ENCODE measurements at regions not wholly inside any gene's neighbourhood (a gene's known extent, or its start where the extent isn't known, plus 50 kb on each side); places are given as distances from the start of the nearest gene placed in this dataset.

DNA sequence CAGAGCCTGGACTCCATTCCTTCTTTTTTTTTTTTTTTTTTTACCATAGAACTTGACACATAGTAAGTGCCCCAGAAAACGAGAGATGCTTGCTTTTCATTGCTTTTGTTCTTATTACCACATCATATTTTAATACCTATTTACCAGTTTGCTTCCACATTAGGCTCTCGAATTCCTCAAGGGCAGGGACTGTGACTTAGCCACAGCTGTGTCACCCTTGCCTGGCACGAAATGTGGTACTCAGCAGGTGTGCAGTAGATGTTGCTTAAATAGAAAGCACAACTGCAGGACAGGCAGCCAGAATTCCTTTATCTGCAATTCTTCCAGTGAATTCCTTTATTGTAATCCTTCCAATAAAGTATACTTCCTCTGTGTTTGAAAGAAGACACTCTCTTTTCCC lies 393.0 kb downstream of the HAPSTR1 start:
- no peak for DNase-seq

DNA sequence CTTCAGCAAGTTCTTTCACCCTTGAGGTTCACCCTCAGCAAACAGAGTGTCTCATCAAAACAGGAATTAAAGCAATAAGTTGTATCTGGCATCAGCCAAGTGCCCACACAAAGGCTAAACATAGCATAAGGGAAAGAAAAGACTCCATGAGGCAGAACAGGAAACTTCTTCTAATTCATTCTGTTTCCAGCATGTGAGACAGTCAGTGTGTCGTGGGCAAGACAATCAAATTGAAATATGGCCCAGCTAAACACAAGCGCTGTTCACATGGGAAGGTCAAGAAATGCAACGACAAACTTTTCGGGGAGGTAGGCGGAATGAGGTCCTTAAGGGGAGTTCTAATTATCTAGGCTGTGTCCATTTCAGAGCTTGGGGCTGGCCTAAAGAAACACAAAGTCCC lies 393.4 kb downstream of the HAPSTR1 start:
- no peak for DNase-seq

DNA sequence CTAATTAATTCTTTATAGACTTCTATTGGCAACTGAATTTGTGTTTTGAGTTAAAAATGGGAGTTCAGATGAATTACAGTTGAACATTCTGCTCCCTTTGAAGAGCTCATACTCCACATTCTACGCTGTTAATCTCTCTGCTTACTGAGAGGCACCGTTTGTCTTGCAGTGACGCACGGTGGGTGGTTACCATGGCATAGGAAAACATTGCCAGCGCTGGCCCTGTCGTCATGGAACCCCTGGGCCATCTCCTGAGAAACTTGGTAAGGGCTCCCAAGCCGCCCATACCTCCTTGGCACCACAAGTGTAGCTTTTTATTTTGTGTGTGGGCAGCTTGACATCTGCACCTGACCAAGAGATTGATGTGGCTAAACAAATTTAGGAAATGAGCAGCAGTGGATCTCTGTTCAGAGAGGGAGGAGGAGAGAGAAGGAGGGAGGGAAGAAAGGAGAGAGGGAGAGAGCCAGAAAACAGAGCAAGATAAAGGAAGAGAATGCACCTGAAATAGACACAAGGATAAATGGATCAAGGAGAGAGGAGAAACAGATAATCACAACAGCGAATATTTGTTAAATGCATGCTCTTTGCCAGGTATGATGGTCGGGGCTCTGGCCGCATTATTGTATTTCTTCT lies 398.5 kb downstream of the HAPSTR1 start:
- no peak for DNase-seq

DNA sequence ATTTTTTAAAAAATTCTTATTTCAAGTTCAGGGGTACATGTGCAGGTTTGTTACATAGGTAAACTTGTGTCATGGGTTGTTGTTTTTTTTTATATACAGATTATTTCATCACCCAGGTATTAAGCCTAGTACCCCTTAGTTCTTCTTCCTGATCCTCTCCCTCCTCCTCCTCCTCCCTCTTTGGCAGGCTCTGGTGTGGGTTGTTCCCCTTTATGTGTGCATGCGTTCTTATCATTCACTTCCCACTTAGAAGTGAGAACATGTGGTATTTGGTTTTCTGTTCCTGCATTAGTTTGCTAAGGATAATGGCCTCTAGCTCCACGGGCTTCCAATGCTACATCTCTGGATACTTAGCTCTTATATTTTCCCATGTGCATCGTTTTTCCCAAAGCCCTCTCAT lies 404.4 kb downstream of the HAPSTR1 start:
- DNase-seq, result no peak

DNA sequence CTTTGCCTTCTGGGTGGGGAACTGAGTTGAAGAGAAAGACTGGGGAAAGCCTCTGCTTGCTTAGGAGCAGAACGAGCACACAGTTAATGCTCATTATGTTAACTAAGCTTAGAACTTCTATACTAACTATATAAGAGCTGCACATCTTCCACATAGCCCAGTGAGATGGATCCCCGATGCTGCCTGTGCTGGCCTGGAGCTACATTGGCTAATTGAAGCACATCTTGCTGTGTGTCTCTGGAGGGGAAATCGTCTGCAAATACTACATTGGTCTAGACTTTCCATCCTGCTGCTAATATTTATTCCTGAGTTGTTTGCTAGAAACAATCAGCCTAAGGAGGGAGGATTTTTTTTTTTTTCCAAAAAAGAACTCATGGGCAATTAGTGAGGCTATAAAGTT lies 406.3 kb downstream of the HAPSTR1 start:
- no peak for DNase-seq

DNA sequence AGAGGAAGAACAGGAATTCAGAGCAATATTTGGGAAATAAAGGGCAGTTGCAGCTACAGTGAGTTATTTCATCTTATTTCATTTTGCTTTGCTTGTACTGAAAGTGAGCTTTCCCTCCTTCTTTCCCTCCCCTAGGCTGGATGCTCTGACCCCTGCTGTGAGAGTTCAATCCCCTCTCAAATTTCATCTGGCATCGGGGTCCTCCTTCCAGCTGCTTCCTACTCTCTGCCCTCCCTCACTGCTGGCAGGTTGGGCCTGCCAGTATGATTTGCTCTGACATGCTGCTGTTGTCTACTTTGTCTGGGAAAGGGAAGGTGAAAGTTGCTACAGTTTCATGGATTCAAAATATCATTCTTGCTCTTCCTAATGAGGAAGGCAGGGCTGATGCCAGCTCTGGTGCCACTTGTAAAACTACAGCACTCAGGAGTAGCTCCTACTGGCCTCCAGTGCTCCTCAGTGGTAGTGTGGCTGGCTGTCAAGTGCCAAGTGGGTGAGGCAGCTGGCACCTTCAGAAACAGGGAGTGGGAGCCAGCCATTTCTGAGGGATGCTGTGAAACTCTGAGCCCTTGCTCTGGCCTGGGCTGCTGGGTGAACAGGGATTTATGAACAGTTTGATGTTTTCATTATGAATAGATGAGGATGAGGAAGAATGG lies 408.6 kb downstream of the HAPSTR1 start:
- DNase-seq, result no peak

DNA sequence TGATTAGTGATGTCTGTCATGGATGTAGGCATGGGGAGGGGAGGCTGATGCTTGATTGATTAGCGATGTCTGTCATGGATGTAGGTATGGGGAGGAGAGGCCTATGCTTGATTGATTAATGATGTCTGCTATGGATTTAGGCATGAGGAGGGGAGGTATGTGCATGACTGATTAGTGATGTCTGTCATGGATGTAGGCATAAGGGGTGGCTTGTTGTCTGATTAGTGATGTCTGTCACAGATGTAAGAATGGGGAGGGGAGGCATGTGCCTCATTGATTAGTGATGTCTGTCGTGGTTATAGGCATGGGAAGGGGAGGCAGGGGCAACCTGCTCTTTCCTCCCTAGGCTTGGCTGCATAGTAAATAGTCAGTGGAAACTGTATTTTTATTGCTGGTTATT lies 409.4 kb downstream of the HAPSTR1 start:
- no peak for DNase-seq

DNA sequence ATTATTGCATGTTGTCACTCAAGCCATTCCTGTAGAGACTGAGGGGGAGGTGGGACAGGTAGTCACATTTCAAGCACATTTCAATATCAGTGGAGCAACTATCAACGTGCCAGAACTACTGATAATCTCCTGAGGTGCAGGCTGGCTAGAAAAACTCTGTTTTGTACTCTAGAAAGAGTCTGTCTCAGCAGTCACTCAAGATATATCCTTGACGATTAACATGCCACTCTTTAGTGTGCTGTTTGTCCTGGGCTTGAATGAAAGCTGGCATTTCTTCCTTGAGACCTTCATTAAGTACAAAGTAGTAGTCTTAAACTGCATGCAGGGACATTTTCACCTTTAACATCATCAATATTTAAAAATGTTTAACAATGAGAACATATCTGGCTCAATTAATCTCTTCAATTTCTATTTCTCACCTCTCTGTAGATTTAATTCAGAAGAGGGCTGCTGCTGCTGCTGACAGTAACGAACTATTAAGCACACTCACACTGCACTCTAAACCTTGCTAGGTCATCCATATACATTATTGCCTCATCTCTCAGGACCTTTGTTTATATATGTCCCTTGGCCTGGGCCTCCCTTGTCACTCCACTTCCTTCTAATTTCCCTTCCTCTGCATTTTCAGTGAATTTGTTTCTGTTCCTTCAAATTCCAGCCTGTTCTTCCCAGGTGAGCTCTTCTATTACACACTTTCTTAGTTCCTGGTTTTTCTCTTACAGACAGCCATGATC lies 412.0 kb downstream of the HAPSTR1 start:
- DNase-seq, result no peak

DNA sequence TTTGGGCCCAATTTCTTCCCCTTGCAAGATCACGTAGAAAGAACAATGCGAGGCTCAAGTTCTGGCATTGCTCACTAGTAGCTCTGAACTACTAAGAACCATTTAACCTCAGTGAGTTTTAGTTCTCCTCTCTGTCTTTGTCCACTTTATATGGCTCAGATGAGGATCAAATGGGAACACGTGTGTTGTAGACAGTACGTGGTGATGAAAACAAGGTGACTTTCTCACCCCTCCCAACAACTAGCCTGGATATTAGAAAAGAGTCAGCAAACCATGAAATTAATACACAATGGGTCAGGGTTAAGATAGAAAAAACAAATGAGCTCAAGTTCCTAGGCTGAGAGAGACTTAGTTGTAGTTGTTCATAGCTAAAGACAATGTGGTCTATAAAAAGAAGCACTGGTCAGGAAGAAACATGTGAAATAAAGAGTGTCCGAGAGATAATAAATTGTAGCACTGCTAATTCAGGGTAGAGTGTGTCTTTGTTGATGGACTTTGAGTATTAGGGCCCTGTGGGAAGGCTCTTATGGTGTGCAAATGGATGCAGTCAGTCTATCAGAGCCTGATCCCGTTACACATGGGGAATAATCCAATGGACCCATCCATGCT lies 417.0 kb downstream of the HAPSTR1 start:
- DNase-seq, result no peak

DNA sequence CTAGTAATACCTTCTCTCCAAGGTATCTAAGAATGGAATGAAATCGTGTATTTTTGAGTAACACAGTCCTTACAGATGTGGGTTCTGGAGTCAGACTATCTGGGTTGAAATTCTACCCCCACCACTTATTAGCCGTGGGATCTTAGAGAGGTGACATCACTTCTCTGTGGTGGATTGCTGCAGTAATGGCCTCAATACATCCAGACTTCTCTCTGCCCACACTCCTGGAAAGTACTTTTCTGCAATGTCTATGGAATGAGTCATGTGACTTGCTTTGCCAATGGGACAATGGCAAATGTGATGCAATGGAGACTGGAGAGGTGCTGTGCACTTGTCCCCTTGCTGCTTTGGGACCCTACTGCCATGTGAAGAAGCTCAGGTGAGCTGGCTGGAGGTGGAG lies 418.2 kb downstream of the HAPSTR1 start:
- DNase-seq, result no peak

DNA sequence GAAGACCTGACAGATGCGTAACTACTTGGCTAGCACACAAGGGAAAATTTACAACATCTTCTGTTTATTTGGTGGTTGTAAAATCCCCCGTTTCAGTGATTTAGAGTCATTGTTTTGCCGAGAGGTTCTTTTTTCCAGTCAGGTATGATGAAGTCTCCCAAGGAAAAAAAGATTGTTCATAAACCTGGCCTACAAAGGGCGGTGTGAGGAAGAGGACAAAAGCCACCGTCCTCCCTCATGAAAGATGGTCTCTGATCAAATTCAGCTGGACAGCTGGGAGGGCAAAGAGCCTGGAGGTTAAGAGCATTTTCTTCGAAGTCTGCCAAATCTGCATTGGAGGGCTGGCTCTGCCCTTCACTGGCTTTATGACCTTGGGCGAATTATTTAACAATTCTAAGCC lies 419.9 kb downstream of the HAPSTR1 start:
- no peak for DNase-seq

DNA sequence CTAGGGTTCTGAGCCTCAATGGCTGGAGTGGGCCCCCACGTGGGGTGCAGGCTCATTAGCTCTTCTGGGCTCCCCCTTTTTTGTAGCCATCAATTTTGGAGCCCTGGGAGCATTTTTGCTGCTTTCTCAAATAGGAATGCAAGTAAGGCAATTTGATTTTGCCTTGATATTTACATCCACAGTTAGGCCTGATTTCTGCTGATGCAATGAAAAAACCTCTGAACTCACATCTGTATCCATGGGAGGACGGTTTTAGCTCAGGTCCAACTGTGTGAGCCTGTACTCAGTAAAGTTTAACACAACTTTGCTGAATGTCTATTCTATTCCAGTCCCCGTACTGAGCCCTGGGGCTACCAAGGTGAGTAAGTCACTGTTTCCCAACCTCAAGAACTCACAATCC lies 425.0 kb downstream of the HAPSTR1 start:
- DNase-seq, result no peak

DNA sequence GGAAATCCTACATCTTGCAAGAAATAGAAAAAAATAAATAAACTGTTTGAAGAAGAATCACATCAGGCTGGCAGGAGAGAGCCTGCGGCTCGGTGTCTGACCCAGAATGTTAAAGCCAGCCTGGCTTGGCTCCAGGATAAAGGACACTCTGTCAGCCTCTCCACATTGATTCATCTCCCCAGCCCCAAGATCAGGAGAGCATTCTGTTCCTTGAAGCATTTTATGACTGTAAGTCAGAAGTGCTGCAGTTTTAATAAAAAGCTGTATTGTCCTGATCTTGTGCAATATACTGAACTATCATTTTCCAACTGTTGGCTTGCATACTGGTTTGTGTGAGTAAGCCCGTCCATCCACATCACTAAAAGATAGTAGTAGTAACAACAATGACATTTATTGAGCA lies 426.6 kb downstream of the HAPSTR1 start:
- DNase-seq, result no peak

DNA sequence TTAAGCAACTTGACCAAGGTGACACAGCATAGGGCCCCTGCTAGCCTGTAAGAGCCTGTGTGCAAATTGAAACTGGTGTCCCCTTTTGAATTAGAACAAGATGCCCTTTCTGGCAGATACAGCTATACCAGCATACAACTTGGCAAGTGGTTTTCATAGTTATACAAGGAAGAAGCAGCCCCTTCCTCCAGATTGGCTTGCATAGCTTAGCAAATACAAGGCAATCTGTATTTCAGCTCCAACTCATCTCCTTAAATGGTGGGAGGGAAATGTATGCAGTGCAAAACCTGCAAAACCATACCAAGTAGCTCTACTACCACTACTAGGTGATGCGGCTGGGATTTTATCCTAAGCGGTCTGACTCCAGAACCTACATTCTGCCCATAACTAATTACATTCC lies 427.1 kb downstream of the HAPSTR1 start:
- DNase-seq, result no peak

DNA sequence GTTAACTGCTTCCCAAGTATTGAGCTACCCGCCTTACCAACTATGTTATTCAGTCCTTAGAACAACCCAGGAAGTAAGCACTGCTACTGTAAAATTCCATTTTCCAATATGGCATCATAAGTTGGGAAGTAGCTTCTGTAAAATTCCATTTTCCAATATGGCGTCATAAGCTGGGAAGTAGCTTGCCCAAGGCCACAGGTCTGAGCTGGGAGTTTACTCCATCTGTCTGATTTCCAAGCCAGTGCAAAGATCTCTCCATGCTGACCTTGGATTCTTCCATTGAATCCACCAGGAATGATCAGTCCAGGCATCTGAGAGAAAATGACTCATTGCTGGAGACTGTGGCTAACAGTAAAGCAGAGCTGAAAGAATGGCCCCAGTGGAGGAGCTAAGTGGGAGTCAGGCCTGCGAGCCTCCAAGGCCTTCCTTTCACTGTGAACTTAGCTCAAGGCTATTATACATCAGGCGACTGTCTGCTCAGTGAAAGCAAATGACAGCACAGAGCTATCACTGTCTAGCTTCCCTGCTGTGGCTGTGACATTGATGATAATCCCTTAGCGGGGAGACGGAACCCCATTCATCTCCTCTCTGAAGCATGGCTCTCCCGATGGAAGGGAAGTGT lies 430.4 kb downstream of the HAPSTR1 start:
- DNase-seq, result no peak

DNA sequence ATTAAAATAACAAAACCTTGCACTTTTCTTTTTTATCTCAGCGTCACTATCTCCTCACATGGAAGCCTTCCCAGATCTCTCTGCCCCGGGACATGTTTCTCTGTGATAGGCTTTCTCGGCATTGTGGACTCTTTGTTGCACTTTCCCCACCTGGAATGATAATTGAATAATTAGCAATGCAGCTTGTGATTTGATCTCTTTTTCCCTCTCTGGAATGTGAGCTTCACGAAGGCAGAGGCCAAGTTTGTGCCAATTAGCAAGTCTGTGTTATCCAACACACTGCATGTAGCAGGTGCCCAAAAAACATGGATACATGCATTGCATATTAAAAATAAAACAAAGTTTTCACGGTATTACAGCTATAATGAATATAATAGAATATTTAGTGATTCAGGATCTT lies 431.2 kb downstream of the HAPSTR1 start:
- no peak for DNase-seq

DNA sequence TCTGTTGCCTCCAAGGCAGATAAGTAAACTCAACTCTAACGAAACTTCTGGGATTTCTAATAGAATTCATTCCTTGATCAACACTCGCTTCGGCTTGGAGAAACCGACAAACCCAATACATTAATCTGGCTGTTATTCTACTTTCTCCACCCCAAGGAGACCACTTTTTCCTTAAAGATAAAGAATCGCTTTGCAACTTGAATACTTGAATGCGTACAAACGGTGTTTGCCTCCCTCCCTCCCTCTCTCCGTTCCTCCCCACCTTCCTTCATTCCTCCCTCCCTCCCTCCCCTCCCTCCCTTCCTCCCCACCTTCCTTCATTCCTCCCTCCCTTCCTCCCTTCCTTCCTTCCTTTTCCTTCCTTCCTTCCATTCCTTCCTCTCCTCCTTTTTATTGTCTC lies 432.6 kb downstream of the HAPSTR1 start:
- DNase-seq, result no peak

DNA sequence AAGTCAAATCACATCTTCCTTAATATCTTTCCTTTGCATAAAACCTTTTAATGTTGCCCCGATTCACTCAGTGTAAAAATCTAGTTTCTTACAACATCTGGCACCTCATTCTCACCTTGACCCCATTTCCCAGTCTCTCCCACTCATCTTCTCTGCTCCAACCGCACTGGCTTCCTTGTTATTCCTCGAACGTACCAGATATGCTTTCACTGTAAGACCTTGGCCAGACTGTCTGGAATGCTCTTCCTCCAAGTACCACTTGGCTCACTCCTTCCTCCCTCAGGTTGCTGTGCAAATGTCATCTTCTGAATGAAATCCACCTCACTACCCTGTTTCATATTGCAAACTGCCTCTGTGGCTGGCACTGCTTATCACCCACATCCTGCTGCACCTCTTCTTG lies 433.6 kb downstream of the HAPSTR1 start:
- no peak for DNase-seq

DNA sequence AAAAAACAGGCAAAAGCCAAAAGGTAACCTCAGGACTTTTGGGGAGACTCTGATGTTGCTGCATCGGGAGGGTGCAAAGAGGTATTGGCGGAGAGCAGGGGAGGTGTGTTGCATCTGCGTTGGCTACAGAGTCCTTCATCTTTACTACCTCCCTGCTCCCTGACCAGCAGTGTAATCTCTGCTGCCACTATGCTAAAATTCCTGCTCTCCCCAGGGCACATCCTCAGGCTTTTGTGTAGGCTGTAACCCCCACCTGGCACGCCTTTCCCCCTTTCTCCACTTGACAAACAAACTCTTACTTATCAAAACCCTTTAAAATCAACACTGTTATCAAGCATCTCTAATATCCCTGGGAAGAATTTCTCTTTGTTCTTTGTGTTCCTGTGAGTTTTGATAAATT lies 435.3 kb downstream of the HAPSTR1 start:
- DNase-seq, result no peak

DNA sequence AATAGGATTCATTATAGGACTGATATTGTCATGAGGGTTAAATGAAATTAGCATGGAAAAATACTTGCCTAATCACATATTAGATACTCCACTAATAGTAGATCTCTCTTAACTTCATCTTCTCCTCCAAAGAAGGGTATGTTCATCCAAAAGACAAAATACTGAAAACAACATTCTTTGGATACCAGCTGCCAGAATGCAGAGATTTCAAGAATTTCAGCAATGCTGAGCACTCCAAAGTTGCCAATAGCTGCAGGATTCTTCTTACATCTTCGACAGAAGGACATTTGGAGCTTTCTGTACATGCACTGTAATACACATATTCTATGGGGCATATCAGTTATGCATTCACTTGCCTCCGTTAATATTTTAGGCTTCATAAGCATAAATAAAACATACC lies 436.5 kb downstream of the HAPSTR1 start:
- no peak for DNase-seq

DNA sequence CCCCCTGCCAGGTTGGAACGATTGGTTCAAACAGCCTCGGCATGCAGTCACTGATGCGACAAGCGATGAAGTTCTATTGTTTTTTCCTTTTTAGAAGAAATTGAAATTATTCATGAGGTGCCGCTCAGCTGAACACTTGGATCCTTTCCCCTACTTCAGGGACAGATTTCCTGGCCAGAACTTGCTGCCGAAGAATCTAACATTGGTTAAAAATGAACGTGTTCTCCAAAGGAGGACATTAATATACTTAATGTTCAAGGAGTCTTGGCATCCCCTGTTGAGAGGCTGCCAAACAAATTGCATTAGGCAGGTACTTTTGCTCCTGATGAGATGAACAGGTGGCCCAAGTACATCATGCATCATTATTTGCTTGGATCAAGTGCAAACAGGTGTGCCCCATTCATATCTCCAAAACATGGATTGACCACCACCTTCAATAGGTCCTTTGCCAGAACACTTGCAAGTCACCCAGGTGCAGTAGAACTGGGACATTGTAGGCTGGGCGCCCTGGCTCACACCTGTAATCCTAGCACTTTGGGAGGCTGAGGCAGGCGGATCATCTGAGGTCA lies 437.2 kb downstream of the HAPSTR1 start:
- DNase-seq, result no peak

DNA sequence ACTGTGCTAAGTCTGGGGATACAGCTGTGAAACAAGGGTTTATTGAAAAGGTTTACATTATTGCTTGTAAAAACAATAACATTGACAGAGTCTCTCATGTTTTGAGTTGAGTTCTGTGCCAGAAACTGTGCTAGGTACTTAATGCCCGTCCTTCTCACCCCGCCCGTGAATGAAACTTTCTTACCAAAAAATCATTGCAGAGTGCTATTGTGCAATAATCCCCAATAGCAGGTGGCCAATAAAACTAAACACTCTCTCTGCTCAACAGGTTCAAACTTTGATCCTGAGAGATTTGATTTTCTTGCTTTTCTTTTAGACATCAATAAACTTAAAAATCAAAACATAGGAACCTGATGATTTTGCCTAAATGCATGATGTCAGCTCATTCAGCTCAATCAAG lies 441.6 kb downstream of the HAPSTR1 start:
- no peak for DNase-seq

DNA sequence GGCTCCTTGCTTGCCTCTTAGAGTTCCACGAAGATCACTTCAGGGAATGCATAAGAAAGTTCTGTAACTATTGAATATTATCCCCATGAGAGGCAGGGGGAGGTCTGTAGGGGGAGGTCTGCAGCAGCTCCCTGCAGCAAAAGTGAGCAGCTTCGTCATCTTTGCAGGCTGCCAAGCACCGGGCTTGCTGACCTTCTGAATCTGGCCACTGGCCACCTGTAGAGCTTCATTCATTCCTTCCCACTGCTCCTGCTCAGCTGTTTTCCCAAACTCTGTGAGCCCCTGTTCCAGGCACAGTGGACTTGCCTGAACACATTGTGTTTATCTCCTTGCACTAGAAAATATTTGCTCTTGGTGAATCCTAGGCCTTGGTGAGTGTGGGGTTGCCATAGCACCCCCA lies 443.3 kb downstream of the HAPSTR1 start:
- no peak for DNase-seq
